ENCODE measurements at regions not wholly inside any gene's neighbourhood (a gene's known extent, or its start where the extent isn't known, plus 50 kb on each side); places are given as distances from the start of the nearest gene placed in this dataset.

DNA sequence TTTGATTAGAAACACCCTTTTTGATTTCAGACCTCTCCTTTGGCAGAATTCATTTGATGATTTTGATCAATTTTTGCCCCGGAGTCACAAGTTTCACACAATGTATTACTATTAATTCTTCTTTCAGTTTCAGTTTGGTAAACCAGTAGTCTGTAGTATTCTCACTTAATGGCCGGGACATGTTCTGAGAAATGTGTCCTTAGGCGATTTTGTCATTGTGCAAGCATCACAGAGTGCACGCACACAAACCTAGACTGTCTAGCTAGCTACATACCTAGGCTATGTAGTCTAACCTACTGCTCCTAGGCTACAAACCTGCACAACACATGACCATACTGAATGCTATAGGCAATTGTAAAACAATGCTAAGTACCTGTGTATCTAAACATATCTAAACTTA is 662.5 kb downstream of the IRX1 start:
- intact Hi-C loops (cut with micrococcal nuclease), result no loop called here

DNA sequence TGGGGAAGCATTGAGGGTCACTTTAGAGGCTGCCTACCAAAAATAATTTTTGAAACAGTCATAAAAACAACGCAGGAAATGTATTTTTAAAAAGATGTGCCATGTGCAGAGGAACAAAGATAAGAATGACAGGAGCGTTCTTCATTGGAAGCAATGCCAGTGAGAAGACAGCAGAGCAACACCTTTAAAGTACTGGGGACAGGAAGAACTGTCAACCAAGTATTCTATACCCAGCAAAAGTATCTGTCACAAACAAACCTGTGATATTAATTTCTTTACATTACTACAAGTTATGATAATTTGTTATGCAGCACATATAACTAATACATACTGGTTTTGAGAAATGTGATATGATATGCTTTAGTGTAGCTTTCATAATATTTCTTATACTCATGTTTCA is 675.6 kb downstream of the IRX1 start:
- intact Hi-C loops (cut with micrococcal nuclease), result no loop called here

DNA sequence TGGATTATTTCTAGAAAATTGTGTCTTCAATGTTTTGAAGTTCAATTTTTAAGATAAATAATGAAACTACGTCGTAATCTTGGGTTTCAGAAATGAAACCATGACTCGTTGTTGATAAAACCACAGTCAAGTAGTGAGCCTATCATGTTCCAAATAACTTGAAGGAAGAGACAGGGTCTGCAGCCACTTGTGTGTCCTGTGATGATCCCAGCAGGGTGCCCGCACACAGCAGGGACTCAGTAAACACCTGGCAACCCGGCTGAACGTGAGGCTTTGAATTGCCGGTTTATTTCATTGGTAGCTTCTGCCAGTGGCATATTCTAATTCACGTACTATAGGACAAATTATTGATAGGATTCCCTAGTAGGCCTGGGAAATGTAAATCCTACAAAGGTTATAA is 679.6 kb downstream of the IRX1 start:
- intact Hi-C loops (cut with micrococcal nuclease), result no loop called here

DNA sequence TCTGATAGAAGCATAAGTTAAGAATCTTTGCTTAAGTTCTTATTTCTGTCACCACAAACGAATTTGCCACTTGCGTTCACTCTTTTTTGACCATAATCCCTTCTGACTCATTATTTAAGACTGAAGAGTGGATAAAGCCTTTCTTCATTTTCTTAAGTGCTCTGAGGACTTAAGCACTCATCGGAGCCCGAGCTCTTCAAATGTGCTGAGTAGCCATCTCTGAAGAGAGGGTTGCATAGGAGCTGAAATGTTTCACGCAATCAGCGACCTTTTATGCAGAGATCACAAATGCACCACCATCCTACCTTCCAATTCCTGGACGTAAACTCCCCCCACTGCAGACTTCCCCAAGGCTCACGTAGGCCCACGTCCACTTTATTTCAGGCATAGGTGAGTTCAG is 699.2 kb downstream of the IRX1 start:
- intact Hi-C loops (cut with micrococcal nuclease), result no loop called here

DNA sequence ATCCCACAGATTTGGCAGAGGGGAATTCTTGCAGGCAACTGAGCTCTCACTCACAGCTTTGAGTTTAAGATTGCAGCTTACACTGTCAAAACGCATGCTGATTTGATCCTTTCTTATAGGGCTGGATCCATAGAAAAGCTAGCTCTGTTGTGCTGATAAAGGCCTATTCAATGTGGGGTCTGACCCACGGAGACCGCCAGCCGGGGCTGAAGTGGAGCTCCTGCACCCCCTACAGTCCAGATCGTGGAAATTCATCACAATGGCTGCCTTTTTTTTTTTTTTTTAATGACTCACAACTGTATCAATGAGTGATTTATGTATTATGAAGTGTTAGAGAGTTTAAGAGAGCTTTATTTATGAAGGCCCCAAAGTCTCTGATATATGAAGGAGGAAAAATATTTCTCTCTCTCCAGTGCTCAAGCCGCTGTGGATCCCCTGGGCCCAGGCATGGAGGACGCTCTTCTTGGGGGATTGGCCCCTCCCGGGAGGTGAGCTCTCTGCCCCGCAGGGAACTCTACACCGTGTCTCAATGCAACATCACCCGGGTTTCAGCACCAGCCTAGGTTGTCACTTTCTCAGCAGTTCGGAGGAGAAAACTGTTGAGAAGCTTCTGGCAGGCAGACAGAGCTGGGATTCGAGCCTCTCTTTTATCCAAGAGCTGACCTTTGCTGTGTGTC is 700.2 kb downstream of the IRX1 start:
- intact Hi-C loops (cut with micrococcal nuclease), result no loop called here

DNA sequence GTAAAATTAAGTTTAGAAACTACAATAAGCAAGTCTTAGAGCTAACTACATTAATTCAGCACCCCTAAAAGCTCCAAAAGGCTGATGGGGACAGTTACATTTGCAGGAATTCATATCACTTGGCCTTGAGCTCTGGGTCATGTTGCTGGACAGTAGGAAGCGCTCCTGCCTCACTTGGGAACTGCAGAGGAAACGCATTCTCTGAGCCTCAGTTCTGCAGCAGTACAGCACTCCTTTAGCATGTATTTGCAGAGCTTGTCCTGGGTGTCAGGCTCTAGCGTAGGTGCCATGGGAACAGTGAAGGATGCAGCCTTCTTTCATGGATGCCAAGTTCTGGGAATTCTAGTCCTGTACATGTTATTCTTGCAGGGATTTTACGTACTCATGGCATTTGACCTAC is 710.4 kb downstream of the IRX1 start:
- intact Hi-C loops (cut with micrococcal nuclease), result no loop called here

DNA sequence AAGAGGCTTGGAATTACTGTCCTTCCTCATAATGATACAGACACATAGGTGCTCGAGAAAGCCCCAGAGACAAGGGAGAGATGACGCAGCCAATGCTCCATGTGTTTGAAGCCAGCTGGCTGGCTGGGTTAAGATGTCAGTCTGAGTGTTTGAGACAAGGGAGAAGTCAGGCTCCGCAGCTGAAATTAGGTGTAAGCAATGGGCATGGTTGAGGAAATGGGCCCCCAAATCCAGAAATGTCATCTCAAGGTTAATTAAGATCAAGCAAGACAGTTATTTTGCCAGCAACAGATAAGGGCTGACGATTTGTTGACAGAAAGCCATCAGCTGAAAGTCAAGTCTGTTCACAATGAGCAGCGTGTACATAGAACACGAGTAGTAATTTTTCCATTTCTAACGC is 713.4 kb downstream of the IRX1 start:
- intact Hi-C loops (cut with micrococcal nuclease), result no loop called here

DNA sequence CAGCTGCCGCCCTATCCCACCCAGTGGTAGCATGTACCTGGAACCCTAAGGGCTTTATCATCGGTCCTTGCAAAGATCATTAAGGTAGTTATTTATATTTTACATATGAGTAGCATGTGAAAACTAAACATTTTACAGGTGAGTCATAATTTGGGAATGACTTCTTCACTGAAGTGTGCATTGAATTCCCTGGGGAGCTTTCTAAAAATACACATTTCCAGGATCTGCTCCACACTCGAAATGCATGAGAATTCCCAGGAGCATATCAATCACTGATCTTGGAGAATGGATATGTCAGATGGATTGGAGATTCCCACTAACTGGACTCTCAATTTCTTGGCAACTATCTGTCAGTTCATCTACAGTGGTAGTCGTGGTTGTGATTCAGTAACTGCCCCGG is 717.5 kb downstream of the IRX1 start:
- intact Hi-C loops (cut with micrococcal nuclease), result no loop called here

DNA sequence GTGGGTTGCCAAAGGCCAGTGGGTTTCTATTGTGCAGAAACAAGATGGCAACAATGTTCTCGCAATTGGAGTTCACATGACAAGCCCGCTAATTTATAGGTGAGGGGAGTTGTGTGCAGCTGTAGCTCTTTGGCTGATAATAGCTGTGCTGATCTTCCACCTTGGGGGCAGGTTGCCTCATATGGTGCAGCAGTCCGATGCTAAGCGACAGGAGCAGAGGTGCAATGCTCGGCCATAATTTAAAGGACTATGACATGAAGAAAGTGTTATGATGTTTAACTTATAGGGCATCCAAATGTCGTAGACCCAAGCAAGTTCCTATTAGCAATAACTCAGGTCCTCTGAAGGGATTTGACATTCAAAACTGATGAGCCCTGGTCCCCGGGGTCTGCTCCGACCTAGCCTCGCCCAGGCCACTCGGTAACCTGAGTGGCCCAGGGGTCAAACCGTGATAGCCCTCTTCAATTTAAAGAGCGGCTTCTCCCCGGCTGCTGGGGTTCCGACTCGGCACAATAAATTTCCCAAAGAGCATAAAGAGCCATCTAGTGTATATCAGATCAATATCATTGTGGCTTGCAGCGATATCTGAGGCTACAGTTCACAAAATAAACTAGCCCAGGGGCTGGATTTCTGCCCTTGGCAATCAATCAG is 724.0 kb downstream of the IRX1 start:
- intact Hi-C loops (cut with micrococcal nuclease), result no loop called here

DNA sequence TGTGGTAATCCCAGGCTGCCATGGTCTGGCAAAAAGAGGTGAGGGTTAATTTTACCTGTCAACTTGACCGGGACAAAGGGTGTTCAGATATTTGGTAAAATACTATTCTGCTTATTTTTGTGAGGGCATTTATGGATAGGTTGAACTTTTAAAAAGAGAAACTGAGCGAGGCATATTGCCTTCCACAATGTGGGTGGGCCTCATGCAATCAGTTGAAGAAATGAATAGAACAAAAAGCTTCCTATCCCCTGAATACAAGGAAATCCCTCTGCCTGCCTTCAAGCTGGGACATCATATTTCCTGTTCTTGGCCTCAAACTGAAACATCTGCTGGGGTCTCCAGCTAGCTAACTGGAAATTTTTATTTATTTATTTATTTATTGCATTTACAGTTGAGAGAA is 734.7 kb downstream of the IRX1 start:
- intact Hi-C loops (cut with micrococcal nuclease), result no loop called here

DNA sequence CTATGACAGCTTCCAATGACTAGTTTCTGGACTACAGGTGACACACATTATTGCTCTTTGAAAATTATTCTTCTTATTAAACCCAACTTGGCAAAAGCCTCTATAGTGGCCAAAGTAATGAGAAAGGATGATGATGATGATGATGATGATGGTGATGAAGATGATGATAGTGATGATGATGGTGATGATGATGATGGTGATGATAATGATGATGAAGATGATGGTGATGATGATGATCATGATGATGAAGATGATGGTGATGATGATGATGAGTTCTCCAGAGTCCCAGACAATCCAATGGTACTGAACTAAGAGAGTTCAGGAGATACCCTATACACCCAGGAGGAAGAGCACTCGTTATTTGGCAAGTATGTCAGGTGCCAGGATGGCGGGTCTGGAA is 739.4 kb downstream of the IRX1 start:
- intact Hi-C loops (cut with micrococcal nuclease), result no loop called here

DNA sequence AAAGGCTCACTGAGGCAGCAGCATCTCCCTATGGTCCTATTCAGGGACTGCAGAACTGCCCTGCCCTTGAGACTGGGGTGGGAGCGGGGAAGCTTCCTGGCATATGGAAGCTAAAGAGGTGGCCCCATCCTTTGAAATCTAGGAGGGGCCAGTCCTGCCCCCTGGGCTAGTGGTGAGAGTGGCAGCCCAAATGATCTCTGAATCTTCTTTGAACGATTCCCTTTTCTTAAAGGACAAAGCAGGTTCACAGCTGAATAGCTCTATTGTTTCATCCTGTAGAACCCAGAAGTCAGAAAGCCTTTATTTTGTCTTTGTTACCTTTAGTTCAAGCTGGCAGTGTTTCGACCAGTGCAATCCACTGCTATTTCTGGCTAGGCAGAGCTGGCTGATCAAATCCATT is 741.9 kb downstream of the IRX1 start:
- intact Hi-C loops (cut with micrococcal nuclease), result no loop called here

DNA sequence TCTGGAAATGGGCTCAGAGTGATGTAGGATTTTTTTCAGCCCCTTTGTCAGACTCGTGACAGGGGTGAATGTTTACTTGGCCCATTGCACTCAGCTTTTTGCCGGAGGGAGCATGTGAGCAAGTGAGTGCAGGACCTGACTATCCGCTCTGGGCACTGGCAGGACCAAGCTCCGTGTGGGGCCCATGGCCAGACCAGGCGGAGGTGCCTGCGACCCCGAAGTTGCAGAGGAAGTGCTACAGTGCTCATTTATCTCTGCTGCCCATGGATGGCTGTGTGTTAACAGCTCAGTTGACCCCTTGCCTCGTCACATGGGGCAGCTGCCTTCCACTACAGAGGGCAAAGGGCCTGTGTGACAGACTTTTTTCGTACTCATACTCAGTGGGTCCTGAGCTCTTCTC is 744.3 kb downstream of the IRX1 start:
- intact Hi-C loops (cut with micrococcal nuclease), result no loop called here

DNA sequence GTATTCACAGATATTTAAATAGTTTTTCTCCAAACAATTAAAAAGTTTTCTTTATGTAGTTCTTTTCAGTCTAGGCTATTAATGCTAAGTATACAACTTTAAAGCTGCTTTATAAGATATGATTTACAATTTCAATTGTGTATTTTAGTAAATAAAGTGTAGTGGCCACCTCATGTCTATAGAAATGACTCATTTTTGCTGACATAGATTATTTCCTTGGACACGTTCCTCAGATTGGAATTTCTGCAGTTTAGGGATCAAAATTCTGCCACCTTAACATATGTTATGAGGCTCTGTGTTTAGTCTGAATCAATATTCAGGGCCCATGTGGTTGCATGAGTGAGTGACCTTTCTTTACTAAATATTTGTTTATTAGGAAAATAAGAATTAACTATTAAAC is 750.2 kb downstream of the IRX1 start:
- intact Hi-C loops (cut with micrococcal nuclease), result no loop called here

DNA sequence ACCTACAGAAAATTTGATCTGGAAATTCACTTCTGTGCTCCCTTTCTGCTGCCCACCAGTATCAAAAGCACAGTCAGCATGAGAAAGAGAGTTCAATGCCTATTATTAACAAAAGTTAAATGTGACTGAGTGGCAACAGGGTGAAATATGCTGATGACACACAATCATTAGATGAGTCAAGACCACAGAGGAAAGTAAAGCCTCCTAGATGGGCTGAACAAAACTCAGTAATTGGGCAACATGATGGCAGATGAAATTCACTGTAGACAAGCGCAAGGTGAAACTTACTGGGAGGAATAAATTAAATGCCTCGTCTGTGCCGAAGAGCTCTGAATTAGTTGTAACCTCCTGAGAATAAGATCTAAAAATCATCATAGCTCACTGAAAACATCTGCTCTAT is 752.8 kb downstream of the IRX1 start:
- intact Hi-C loops (cut with micrococcal nuclease), result no loop called here

DNA sequence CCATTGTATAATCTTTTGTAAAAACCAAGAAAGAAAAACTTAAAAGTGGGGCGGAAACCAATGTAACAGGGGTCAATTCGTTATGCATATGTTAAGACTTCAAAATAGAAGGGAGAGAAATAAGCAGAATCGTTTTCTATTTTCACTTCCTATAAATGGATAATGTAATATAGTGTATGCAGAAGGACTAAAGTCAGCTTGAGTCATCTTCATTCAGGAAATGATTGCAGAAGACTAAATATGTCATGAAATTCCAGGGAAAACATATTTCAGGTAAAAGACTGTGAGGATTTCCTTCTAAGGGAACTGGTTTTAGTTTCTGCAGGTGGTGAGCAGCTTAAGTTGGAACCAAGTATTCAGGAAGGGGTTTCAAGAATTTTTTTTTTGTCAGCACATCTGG is 753.3 kb downstream of the IRX1 start:
- intact Hi-C loops (cut with micrococcal nuclease), result no loop called here

DNA sequence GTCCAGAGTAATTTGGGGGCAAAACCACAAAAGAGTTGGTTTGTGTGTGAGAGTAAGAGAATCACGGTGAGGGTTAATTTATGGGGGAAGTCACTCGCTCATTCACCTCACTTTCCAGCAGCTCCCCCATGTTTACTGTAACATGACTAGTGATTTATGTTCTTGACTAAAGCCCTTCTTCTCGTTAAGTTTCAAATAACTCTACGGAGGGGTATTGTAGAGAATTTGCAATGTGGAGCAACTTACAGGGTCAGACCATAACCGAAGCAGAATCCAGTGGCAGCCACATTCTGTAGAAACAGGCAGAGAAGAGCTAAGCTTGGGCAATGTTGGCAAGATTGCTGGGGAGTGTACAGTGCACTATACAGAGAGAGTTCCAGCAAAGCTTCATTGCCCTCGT is 760.6 kb downstream of the IRX1 start:
- intact Hi-C loops (cut with micrococcal nuclease), result no loop called here

DNA sequence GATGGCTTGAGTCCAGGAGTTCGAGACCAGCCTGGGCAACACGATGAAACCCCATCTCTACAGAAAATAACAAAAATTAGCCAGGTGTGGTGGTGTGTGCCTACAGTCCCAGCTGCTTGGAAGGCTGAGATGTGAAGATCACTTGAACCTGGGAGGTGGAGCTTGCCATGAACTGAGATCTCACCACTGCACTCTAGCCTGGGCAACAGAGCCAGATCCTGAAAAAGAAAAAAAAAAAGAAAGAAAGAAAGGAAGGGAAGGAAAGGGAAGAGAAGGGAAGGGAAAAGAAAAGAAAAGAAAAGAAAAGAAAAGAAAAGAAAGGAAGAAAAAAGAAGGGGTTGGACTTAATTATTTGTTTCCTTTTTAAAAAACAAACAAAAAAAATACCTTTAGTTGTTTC is 764.2 kb downstream of the IRX1 start:
- intact Hi-C loops (cut with micrococcal nuclease), result no loop called here

DNA sequence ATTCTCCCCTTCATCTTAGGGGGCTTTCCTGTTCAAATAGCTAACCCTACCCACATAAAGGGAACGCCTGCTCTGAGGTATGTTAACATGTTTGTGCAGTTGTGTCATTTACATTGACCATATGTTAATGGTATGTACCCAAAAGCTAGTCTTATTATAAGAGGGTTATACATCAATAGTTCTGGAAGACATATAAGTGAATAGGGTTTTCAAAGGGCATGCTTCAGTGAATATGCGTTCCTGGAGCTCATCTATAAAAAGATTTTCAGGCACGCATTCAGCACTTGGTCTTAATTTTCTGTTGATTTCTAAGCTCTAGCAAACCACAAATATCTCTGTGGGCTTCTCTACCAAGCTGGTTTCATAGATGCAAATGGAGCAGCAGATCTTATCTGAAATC is 766.1 kb downstream of the IRX1 start:
- intact Hi-C loops (cut with micrococcal nuclease), result no loop called here

DNA sequence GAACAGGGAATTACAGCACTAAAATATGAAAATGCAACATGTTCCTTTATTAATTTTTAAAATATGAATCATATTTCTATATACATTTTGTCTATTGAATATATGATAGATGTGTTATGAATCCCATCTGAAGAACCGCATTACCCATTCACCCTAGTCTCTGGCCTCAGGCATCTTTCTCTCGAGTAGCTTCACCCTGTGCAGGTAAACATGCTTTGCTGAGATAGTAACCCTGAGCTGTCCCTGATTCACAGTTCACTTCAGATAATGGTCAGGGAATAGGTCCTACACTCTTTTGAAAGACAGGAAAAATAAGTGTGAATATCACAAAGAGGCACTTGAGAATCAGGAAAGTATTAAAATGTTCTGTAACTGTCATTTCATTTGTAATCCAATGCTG is 766.8 kb downstream of the IRX1 start:
- intact Hi-C loops (cut with micrococcal nuclease), result no loop called here

DNA sequence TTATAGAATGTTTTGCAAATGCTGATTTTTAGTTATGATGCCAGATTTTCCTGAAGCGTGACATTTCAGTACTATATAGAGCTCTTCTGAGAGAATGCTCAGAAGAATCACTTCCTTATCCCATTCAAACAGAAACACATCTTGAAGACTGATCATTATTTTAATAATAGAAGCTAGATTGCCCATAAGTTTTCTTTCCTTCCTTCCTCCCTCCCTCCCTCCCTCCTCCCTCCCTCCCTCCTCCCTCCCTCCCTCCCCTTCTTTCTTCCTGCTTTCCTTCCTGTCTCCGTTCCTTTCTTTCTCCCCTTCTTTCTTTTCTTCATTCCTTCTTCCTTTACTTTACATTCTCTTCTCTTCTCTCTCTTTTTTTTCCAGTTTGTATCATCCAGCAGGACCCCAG is 767.4 kb downstream of the IRX1 start:
- intact Hi-C loops (cut with micrococcal nuclease), result no loop called here

DNA sequence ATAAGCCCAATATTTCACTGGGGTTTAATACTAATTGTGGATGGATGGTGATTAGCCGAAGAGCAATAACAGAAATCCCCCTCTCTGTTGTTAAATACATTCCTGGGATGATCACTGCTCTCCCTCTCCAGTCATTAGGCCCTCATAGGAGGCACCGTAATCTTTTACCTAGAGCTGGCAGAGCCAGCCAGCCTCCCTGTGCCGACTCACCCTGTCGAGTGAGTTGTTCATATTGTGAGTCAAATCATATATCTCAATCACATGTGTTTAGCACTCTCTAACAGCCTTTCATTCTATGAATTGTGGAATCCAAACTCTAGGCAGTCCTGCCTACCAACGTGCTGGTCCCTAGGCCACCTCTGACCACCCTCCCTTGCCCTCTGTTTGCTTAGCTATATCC is 771.0 kb downstream of the IRX1 start:
- intact Hi-C loops (cut with micrococcal nuclease), result no loop called here

DNA sequence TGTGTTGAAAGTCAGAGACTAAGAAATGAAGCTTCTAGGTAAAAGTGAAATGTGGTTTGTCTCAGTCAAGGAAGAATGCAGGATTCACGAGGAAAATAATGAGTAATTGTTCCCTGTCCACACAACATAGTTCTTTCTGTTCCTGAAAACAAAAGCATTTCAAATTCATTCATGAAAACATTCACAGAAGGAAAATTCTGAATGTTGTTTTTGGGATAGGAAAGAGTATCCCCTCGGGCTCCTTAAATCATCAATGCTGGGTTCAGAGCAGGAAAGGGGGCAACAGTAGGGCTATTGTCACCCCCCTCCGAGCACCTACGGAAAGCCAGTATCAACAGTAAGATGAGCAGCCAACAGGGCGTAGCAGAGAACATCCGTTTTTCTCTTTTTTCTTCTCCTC is 769.9 kb upstream of the ADAMTS16 start:
- intact Hi-C loops (cut with micrococcal nuclease), result no loop called here

DNA sequence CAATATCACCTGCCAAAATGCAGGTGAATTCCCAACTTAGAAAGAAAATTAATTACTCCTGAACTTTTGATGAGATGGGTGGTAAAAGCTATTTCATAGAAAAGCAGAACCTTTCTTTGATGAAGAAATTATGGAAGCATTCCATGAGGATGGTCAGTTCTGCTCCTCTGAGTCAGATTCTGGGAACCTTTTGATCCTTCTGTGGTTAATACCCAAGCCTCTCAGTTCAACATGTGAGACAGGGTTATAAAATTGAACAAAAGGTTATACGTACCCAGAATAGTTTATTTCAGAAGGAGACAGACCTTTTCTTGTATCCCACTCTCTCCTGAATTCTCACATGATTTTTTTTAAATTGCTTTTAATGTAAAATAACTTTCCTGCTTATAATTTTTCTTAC is 767.6 kb upstream of the ADAMTS16 start:
- intact Hi-C loops (cut with micrococcal nuclease), result no loop called here
